ENCODE measurements at regions not wholly inside any gene's neighbourhood (a gene's known extent, or its start where the extent isn't known, plus 50 kb on each side); places are given as distances from the start of the nearest gene placed in this dataset.

DNA sequence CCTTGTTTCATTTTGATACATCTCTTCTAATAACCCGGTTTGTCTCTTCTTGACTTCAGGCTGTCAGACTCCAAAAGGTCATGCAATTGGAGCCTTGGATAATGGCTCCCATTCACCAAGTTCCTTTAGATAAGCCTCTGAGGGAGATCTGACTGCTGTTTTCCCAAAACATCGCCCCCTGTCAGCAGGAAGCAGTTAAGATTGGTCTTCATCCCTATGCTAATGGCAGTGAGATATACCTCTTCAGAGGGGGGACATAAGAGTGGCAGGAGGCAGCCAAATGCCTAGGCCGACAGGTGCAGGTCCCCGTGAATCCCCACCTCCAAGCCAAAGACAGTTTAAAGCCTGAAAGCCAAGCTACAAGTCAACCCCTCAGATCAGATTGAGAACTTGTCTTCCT is 144.6 kb downstream of the WDR11 start:
- no peak overlapping the region for H3K4me3 ChIP-seq (ENCODE audit: low read depth, low read length)
- no peak for DNase-seq (ENCODE audit: low read depth)
- TF ChIP-seq, protein P1, sequence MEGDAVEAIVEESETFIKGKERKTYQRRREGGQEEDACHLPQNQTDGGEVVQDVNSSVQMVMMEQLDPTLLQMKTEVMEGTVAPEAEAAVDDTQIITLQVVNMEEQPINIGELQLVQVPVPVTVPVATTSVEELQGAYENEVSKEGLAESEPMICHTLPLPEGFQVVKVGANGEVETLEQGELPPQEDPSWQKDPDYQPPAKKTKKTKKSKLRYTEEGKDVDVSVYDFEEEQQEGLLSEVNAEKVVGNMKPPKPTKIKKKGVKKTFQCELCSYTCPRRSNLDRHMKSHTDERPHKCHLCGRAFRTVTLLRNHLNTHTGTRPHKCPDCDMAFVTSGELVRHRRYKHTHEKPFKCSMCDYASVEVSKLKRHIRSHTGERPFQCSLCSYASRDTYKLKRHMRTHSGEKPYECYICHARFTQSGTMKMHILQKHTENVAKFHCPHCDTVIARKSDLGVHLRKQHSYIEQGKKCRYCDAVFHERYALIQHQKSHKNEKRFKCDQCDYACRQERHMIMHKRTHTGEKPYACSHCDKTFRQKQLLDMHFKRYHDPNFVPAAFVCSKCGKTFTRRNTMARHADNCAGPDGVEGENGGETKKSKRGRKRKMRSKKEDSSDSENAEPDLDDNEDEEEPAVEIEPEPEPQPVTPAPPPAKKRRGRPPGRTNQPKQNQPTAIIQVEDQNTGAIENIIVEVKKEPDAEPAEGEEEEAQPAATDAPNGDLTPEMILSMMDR (IDR thresholded peaks at IDR 0.05; ENCODE audit: low read depth, low read length, missing control alignments) = no peak

DNA sequence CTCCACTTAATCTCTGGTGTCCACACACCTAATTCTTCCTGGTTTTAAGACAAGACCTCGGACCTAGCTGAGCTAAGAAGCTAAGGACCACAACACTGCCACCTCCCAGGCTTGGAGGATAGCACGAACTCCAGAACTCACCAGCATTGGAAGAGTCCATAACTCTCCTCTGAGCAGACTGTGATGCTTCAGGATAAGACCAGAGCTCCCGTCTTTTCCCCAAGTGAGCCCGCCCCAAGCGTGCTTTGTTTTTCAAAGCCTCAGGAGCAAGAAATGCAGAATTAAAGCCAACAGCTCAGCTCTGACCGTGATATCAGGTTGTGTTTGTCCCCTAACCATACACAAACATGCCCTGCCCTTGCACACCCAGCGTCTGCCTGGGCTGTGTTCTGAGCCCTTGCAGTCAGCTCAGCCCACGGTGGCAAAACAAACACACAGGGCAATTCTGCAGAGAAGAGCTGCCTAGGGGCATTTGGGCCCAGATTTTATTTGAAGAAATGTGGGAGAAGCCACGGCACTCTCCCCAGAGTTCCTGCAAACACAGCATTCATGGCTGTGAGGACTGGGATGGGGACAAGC is 145.4 kb downstream of the WDR11 start:
- no peak overlapping the region for H3K4me3 ChIP-seq (ENCODE audit: low read depth, low read length)
- TF ChIP-seq, protein P1 (IDR thresholded peaks at IDR 0.05; ENCODE audit: low read depth, low read length, missing control alignments) = no peak
- DNase-seq (ENCODE audit: low read depth) = no peak

DNA sequence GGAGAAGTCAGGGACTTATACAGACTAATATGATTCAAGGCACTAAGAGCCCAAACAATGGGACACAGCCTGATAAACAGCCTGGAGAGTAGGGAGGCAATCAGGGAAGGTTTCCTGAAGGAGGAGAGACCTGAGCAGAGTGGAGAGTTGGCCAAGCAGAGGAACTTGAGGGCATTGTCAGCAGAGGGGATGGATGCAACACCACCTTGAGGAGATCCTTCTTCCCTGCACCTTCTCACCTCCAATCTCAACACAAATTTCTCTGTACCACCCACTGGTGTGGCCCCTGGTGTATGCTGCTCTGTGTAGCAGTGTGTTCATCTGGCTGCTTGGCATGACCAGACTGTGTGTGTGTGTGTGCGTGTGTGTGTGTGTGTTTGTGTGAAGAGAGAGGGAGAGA is 146.2 kb downstream of the WDR11 start:
- TF ChIP-seq, protein P1 (IDR thresholded peaks at IDR 0.05; ENCODE audit: low read depth, low read length, missing control alignments) = no peak
- no peak for DNase-seq (ENCODE audit: low read depth)
- H3K4me3 ChIP-seq (ENCODE audit: low read depth, low read length) = no peak overlapping the region

DNA sequence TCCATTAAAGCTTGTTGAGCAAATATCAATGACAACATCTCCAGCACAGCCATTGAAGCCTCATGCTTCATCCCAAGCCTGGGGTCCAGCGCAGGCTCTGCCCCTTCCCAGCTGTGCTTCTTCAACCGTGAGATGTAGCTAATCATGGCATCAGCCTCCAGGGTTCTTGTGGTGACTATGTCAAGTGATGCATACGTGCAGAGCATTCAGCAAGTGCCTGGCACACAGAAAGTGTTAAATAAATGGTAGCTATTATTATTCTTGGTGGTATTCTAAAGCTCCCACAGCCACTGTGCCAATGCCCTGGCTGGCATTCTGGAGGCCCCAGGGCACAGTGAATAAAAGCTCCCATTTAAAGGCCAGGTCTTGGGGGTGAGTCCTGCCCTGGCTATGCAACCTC is 146.6 kb downstream of the WDR11 start:
- no peak for DNase-seq (ENCODE audit: low read depth)
- TF ChIP-seq, protein P1 (IDR thresholded peaks at IDR 0.05; ENCODE audit: low read depth, low read length, missing control alignments) = no peak
- H3K4me3 ChIP-seq (ENCODE audit: low read depth, low read length) = no peak overlapping the region

DNA sequence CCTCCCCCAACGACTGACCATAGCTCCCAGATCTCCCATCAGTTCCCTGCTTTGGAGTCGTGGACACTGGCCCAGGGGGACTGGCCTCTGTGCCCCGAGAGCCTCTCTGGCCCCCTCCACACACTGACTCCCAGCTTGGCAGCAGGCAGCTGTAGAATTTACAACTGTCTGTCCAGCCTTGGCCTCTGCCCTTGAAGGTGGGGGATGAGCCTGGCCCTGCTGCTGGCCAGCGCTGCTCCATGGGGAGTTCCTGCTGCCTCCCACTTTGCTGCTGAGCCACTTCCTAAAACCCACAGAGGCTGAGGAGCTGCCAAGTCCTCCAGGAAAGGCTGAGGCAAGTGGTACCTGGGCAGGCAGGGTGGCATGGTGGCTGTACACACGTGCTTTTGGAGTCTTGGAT is 147.1 kb downstream of the WDR11 start:
- TF ChIP-seq, protein P1 (IDR thresholded peaks at IDR 0.05; ENCODE audit: low read depth, low read length, missing control alignments) = no peak
- DNase-seq (ENCODE audit: low read depth) = no peak

DNA sequence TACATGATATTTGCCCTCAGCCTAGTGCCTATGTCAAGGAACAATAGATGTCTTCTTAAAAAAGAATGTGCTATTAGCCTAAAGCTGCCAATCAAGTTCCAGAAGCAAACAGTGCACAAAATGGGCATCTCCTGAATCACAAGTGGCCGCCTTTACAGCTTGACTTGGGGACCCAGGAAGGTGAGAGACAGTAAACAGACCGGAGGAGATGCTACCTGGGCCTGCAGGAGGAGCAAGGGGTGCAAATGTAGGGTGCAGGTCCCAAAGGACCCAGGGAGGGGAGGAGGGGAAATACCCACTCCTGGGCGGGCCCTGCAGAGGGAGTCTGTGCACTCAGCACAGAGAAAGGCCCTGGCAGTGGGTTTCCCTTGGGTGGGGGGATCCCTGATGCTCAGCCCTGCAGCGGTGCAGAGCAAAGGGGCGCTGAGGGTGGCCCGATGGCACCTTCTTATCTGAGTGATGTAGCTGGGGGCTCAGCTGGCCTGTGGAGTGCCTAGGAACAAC is 147.7 kb downstream of the WDR11 start:
- TF ChIP-seq, protein P1 (IDR thresholded peaks at IDR 0.05; ENCODE audit: low read depth, low read length, missing control alignments) = no peak
- no peak for DNase-seq (ENCODE audit: low read depth)
- no peak overlapping the region for H3K4me3 ChIP-seq (ENCODE audit: low read depth, low read length)

More for the DNA sequence above, 147.1 kb downstream of the WDR11 start:
- no peak overlapping the region for H3K4me3 ChIP-seq (ENCODE audit: low read depth, low read length)

DNA sequence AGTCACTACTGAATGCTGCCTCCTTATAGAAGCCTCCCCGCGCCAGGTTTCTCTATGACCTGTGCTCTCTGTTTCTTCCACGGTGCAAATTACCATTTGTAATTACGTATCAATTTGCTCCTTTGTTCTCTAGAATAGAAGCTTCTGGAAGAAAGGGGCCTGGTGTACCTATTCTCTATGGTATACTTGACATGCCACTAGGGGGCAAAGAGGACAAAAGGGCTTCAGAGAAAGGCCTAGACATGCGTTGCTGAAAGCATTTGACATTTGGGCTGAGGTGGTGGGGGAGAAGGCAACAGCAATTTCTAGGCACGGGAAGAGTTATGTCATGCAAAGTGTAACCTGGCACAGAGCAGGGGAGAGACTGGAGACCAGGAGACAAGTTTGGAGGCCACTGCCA is 148.7 kb downstream of the WDR11 start:
- TF ChIP-seq, protein P1 (IDR thresholded peaks at IDR 0.05; ENCODE audit: low read depth, low read length, missing control alignments) = peak; percentile 26
- no peak overlapping the region for H3K4me3 ChIP-seq (ENCODE audit: low read depth, low read length)
- DNase-seq (ENCODE audit: low read depth) = no peak
